ENCODE measurements at regions not wholly inside any gene's neighbourhood (a gene's known extent, or its start where the extent isn't known, plus 50 kb on each side); places are given as distances from the start of the nearest gene placed in this dataset.

- Histone ChIP-seq H3K79me2 (ENCODE audit: insufficient read depth, low read length) (no peaks in the 10 kb centered on the region), H3K9me2 (replicated peaks; ENCODE audit: low read depth, low read length) (no peaks in the 10 kb centered on the region), H4K20me1 (ENCODE audit: insufficient read depth, low read length, poor library complexity, severe bottlenecking) (no peaks in the 10 kb centered on the region), H3K4me2 (ENCODE audit: low read depth, low read length, poor library complexity, severe bottlenecking) (no peak overlapping the region), H3K9me3 (ENCODE audit: insufficient read depth, low read depth, low read length) (no peaks in the 10 kb centered on the region), H3K9ac (ENCODE audit: low read depth, low read length, poor library complexity, severe bottlenecking) (no peak overlapping the region), H3K4me3 (ENCODE audit: low read length, poor library complexity, severe bottlenecking) (no peak overlapping the region), H3K27me3 (ENCODE audit: insufficient read depth, low read length, poor library complexity, severe bottlenecking) (no peaks in the 10 kb centered on the region), H2AFZ (ENCODE audit: low read length) (no peak overlapping the region), H3K4me1 (ENCODE audit: insufficient read depth, low read length, poor library complexity, severe bottlenecking) (no peaks in the 10 kb centered on the region), H3F3A (ENCODE audit: low read depth) (no peaks in the 10 kb centered on the region), H3K36me3 (ENCODE audit: insufficient read depth, low read length) (no peaks in the 10 kb centered on the region)
- TF ChIP-seq EZH2phosphoT487 (IDR thresholded peaks at IDR 0.05; ENCODE audit: borderline replicate concordance): no peak
Observed at GRCh38 chr3:87553058-87553457, 276.7 kb upstream of the POU1F1 start.

- no peak for TF ChIP-seq EZH2phosphoT487 (IDR thresholded peaks at IDR 0.05; ENCODE audit: borderline replicate concordance)
- no peak for TF ChIP-seq CTCF (conservative IDR thresholded peaks at IDR 0.05; ENCODE audit: low read length)
- Histone ChIP-seq H3K9me3 (ENCODE audit: insufficient read depth, low read depth, low read length) (no peaks in the 10 kb centered on the region), H3K4me2 (ENCODE audit: low read depth, low read length, poor library complexity, severe bottlenecking) (no peak overlapping the region)
Observed at GRCh38 chr3:87550892-87551291, 274.5 kb upstream of the POU1F1 start.

GRCh38 chr3:87549208-87549607 is 272.8 kb upstream of the POU1F1 start:
- Histone ChIP-seq H3K9me3 (ENCODE audit: insufficient read depth, low read depth, low read length) (no peaks in the 10 kb centered on the region), H3K9me2 (replicated peaks; ENCODE audit: low read depth, low read length) (no peaks in the 10 kb centered on the region), H3K4me3 (ENCODE audit: low read length, poor library complexity, severe bottlenecking) (no peak overlapping the region), H2AFZ (ENCODE audit: low read length) (no peak overlapping the region), H3F3A (ENCODE audit: low read depth) (no peaks in the 10 kb centered on the region), H3K36me3 (ENCODE audit: insufficient read depth, low read length) (no peaks in the 10 kb centered on the region), H3K27me3 (ENCODE audit: insufficient read depth, low read length, poor library complexity, severe bottlenecking) (no peaks in the 10 kb centered on the region), H3K79me2 (ENCODE audit: insufficient read depth, low read length) (no peaks in the 10 kb centered on the region), H4K20me1 (ENCODE audit: insufficient read depth, low read length, poor library complexity, severe bottlenecking) (no peaks in the 10 kb centered on the region), H3K4me1 (ENCODE audit: insufficient read depth, low read length, poor library complexity, severe bottlenecking) (no peaks in the 10 kb centered on the region), H3K9ac (ENCODE audit: low read depth, low read length, poor library complexity, severe bottlenecking) (no peak overlapping the region), H3K4me2 (ENCODE audit: low read depth, low read length, poor library complexity, severe bottlenecking) (no peak overlapping the region)
- TF ChIP-seq EZH2phosphoT487 (IDR thresholded peaks at IDR 0.05; ENCODE audit: borderline replicate concordance): no peak
- TF ChIP-seq CTCF (conservative IDR thresholded peaks at IDR 0.05; ENCODE audit: low read length): no peak

More at GRCh38 chr3:87550892-87551291, 274.5 kb upstream of the POU1F1 start:
- Histone ChIP-seq H3F3A (ENCODE audit: low read depth) (no peaks in the 10 kb centered on the region), H3K79me2 (ENCODE audit: insufficient read depth, low read length) (no peaks in the 10 kb centered on the region), H2AFZ (ENCODE audit: low read length) (no peak overlapping the region), H3K36me3 (ENCODE audit: insufficient read depth, low read length) (no peaks in the 10 kb centered on the region), H4K20me1 (ENCODE audit: insufficient read depth, low read length, poor library complexity, severe bottlenecking) (no peaks in the 10 kb centered on the region), H3K9ac (ENCODE audit: low read depth, low read length, poor library complexity, severe bottlenecking) (no peak overlapping the region), H3K4me3 (ENCODE audit: low read length, poor library complexity, severe bottlenecking) (no peak overlapping the region), H3K9me2 (replicated peaks; ENCODE audit: low read depth, low read length) (no peaks in the 10 kb centered on the region), H3K4me1 (ENCODE audit: insufficient read depth, low read length, poor library complexity, severe bottlenecking) (no peaks in the 10 kb centered on the region), H3K27me3 (ENCODE audit: insufficient read depth, low read length, poor library complexity, severe bottlenecking) (no peaks in the 10 kb centered on the region)

- TF ChIP-seq CTCF (conservative IDR thresholded peaks at IDR 0.05; ENCODE audit: low read length): no peak
- no peak for TF ChIP-seq EZH2phosphoT487 (IDR thresholded peaks at IDR 0.05; ENCODE audit: borderline replicate concordance)
- Histone ChIP-seq H3K9me3 (ENCODE audit: insufficient read depth, low read depth, low read length) (no peaks in the 10 kb centered on the region), H3K4me1 (ENCODE audit: insufficient read depth, low read length, poor library complexity, severe bottlenecking) (no peaks in the 10 kb centered on the region), H3K9me2 (replicated peaks; ENCODE audit: low read depth, low read length) (no peaks in the 10 kb centered on the region), H3K9ac (ENCODE audit: low read depth, low read length, poor library complexity, severe bottlenecking) (no peak overlapping the region), H3K4me2 (ENCODE audit: low read depth, low read length, poor library complexity, severe bottlenecking) (no peak overlapping the region), H4K20me1 (ENCODE audit: insufficient read depth, low read length, poor library complexity, severe bottlenecking) (no peaks in the 10 kb centered on the region), H3K36me3 (ENCODE audit: insufficient read depth, low read length) (no peaks in the 10 kb centered on the region), H3K79me2 (ENCODE audit: insufficient read depth, low read length) (no peaks in the 10 kb centered on the region), H3K27me3 (ENCODE audit: insufficient read depth, low read length, poor library complexity, severe bottlenecking) (no peaks in the 10 kb centered on the region), H2AFZ (ENCODE audit: low read length) (no peak overlapping the region), H3F3A (ENCODE audit: low read depth) (no peaks in the 10 kb centered on the region), H3K4me3 (ENCODE audit: low read length, poor library complexity, severe bottlenecking) (no peak overlapping the region)
Observed at GRCh38 chr3:87548271-87548670, 271.9 kb upstream of the POU1F1 start.
